ENCODE measurements at regions not wholly inside any gene's neighbourhood (a gene's known extent, or its start where the extent isn't known, plus 50 kb on each side); places are given as distances from the start of the nearest gene placed in this dataset.

DNA sequence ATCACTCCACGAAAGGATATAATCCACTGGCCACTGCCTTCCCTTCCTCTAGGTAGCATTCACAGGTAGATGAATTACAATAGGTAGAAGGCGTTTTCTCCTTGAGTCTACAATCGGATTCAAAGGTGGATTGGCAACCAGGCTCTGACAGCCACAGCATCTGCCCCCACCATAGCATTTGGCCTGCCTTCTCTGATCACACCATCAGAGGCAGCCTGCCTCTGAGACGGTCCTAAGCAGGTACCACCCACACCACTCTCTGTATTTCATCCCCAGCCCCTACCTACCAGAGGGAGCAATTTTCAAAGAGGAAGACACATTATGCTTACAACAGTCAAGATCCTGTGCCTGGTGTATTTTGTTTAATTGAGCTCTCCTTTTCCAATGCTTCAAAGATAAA is 210.5 kb upstream of the SPTLC3 start:
- Histone ChIP-seq H3K4me3 (replicated peaks in 1 of 3; ENCODE audit: insufficient read depth in 1 of 3, low read depth in 1 of 3, low read length in 3 of 3) (no peak overlapping the region), H3K9me1 (replicated peaks; ENCODE audit: control insufficient read depth, extremely low read depth, insufficient read depth, low read length) (no peaks in the 10 kb centered on the region), H3K9me3 (replicated peaks; ENCODE audit: control insufficient read depth, insufficient read depth, low read length) (peaks cover 4% of the 10 kb centered on the region), H3K9ac (replicated peaks; ENCODE audit: extremely low read depth, insufficient read depth, low read length) (no peak overlapping the region), H3K27me3 (ENCODE audit: control insufficient read depth in 2 of 2, insufficient read depth in 2 of 2, low read length in 2 of 2) (no peaks in the 10 kb centered on the region), H4K20me1 (replicated peaks; ENCODE audit: control insufficient read depth, extremely low read depth, insufficient read depth, low read length) (no peaks in the 10 kb centered on the region), H3K36me3 (ENCODE audit: control insufficient read depth in 2 of 2, extremely low read depth in 1 of 2, insufficient read depth in 2 of 2, low read length in 2 of 2) (no peaks in the 10 kb centered on the region), H3K4me2 (ENCODE audit: insufficient read depth, low read length) (no peak overlapping the region), H3K4me1 (ENCODE audit: control insufficient read depth, extremely low read depth, insufficient read depth, low read length) (no peaks in the 10 kb centered on the region), H3K27ac (ENCODE audit: insufficient read depth, low read depth, low read length) (no peak overlapping the region), H3K79me2 (ENCODE audit: control insufficient read depth, insufficient read depth, low read length) (no peaks in the 10 kb centered on the region), H2AFZ (ENCODE audit: low read depth, low read length) (no peak overlapping the region)
- FAIRE-seq (no peak), DNase-seq (ENCODE audit: low read depth, low spot score) (no peak)
- CTCF ChIA-PET, result no interaction called here
- dilution Hi-C loops (cut with MboI; ENCODE audit: extremely low pct_ligation_motif_present, low sequenced_read_pairs), result no loop called here
- BruUV-seq (replicated peaks), result no TSS peak
- TF ChIP-seq JUN (IDR thresholded peaks at IDR 0.05; ENCODE audit: borderline replicate concordance, insufficient read depth, insufficient read length, low read depth) (no peak), MYC (IDR thresholded peaks at IDR 0.05; ENCODE audit: low read depth, low read length) (no peak)
- intact Hi-C loops (cut with micrococcal nuclease), result no loop called here
- POLR2A ChIA-PET, result no interaction called here

DNA sequence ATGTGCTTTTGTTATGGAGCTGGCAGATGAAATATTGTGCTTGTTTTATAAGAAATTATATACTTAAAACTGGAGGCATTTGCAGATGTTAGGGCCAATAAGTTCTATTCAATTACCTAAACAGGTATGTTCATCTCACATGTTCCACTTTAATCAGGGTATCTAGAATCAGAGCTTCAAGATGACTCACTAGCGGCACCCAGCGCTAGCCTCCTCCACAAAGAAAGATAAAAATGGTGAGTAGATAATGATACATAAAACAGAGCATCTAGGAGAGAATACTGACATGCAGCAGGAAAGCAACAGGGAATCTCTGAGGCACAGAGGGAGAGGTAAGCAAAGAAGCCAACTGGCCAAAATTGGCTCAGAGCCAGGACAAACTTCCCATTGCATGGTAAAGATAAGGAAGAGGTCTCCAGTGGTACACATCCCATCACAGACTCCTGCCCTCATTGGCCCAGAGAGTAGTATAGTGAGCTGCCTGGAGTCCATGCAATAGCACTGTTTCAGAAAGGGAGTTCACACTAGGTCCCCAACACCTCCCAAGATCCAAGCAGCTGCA is 200.7 kb upstream of the SPTLC3 start:
- intact Hi-C loops (cut with micrococcal nuclease) (no loop called here), dilution Hi-C loops (cut with MboI; ENCODE audit: extremely low pct_ligation_motif_present, low sequenced_read_pairs) (no loop called here)
- no peaks in the 10 kb centered on the region for H3K4me1 ChIP-seq (ENCODE audit: control insufficient read depth, extremely low read depth, insufficient read depth, low read length)
- no peak overlapping the region for H3K9ac ChIP-seq (replicated peaks; ENCODE audit: extremely low read depth, insufficient read depth, low read length)
- H2AFZ ChIP-seq (ENCODE audit: low read depth, low read length), result no peak overlapping the region
- no peak overlapping the region for H3K4me3 ChIP-seq (replicated peaks in 1 of 3; ENCODE audit: insufficient read depth in 1 of 3, low read depth in 1 of 3, low read length in 3 of 3)
- H3K4me2 ChIP-seq (ENCODE audit: insufficient read depth, low read length), result no peak overlapping the region
- no peaks in the 10 kb centered on the region for H4K20me1 ChIP-seq (replicated peaks; ENCODE audit: control insufficient read depth, extremely low read depth, insufficient read depth, low read length)
- H3K36me3 ChIP-seq (ENCODE audit: control insufficient read depth in 2 of 2, extremely low read depth in 1 of 2, insufficient read depth in 2 of 2, low read length in 2 of 2), result no peaks in the 10 kb centered on the region
- no peaks in the 10 kb centered on the region for H3K9me1 ChIP-seq (replicated peaks; ENCODE audit: control insufficient read depth, extremely low read depth, insufficient read depth, low read length)
- H3K9me3 ChIP-seq (replicated peaks; ENCODE audit: control insufficient read depth, insufficient read depth, low read length), result peaks cover 5% of the 10 kb centered on the region
- H3K27me3 ChIP-seq (ENCODE audit: control insufficient read depth in 2 of 2, insufficient read depth in 2 of 2, low read length in 2 of 2), result no peaks in the 10 kb centered on the region
- no peak overlapping the region for H3K27ac ChIP-seq (ENCODE audit: insufficient read depth, low read depth, low read length)
- no peak for FAIRE-seq
- BruUV-seq (replicated peaks), result no TSS peak
- no peaks in the 10 kb centered on the region for H3K79me2 ChIP-seq (ENCODE audit: control insufficient read depth, insufficient read depth, low read length)
- POLR2A ChIA-PET, result no interaction called here
- no peak for TF ChIP-seq GATA2 (IDR thresholded peaks at IDR 0.05; ENCODE audit: insufficient read depth, insufficient read length, low read depth, low read length)
- TF ChIP-seq POLR2A (IDR thresholded peaks at IDR 0.05; ENCODE audit: low read depth, low read length), result no peak
- no peak for TF ChIP-seq EZH2 (IDR thresholded peaks at IDR 0.05; ENCODE audit: borderline replicate concordance, low read depth, low read length, severe bottlenecking)
- TF ChIP-seq FOS (IDR thresholded peaks at IDR 0.05; ENCODE audit: borderline replicate concordance, insufficient read depth, low read length), result no peak
- no peak for TF ChIP-seq JUN (IDR thresholded peaks at IDR 0.05; ENCODE audit: borderline replicate concordance, insufficient read depth, insufficient read length, low read depth)
- TF ChIP-seq, protein P1, sequence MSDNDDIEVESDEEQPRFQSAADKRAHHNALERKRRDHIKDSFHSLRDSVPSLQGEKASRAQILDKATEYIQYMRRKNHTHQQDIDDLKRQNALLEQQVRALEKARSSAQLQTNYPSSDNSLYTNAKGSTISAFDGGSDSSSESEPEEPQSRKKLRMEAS (IDR thresholded peaks at IDR 0.05; ENCODE audit: insufficient read depth, insufficient read length), result no peak
- TF ChIP-seq MYC (IDR thresholded peaks at IDR 0.05; ENCODE audit: low read depth, low read length), result no peak
- TF ChIP-seq, protein P2, sequence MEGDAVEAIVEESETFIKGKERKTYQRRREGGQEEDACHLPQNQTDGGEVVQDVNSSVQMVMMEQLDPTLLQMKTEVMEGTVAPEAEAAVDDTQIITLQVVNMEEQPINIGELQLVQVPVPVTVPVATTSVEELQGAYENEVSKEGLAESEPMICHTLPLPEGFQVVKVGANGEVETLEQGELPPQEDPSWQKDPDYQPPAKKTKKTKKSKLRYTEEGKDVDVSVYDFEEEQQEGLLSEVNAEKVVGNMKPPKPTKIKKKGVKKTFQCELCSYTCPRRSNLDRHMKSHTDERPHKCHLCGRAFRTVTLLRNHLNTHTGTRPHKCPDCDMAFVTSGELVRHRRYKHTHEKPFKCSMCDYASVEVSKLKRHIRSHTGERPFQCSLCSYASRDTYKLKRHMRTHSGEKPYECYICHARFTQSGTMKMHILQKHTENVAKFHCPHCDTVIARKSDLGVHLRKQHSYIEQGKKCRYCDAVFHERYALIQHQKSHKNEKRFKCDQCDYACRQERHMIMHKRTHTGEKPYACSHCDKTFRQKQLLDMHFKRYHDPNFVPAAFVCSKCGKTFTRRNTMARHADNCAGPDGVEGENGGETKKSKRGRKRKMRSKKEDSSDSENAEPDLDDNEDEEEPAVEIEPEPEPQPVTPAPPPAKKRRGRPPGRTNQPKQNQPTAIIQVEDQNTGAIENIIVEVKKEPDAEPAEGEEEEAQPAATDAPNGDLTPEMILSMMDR (IDR thresholded peaks at IDR 0.05; ENCODE audit: extremely low read depth in 1 of 2, insufficient read depth in 1 of 2, low read depth in 1 of 2, low read length in 2 of 2), result no peak
- CTCF ChIA-PET, result no interaction called here
- no peak for DNase-seq (ENCODE audit: low read depth, low spot score)
